ENCODE measurements at regions not wholly inside any gene's neighbourhood (a gene's known extent, or its start where the extent isn't known, plus 50 kb on each side); places are given as distances from the start of the nearest gene placed in this dataset.

- Histone ChIP-seq H3K4me1 (ENCODE audit: control insufficient read depth in 2 of 2, insufficient read depth in 2 of 2, low read length in 2 of 2) (no peaks in the 10 kb centered on the region), H3K4me3 (ENCODE audit: control extremely low read depth in 1 of 5, extremely low read depth in 1 of 5, insufficient read depth in 1 of 5, low read depth in 2 of 5, low read length in 4 of 5) (no peak overlapping the region), H2AFZ (ENCODE audit: insufficient read depth, low read depth, low read length, poor library complexity, severe bottlenecking) (no peak overlapping the region), H4K20me1 (ENCODE audit: control insufficient read depth, insufficient read depth, low read length, poor library complexity, severe bottlenecking) (no peaks in the 10 kb centered on the region), H3K9ac (ENCODE audit: low read length) (no peak overlapping the region), H3K27me3 (replicated peaks in 1 of 4; ENCODE audit: control extremely low read depth in 1 of 4, control insufficient read depth in 3 of 4, insufficient read depth in 4 of 4, low read length in 3 of 4) (no peaks in the 10 kb centered on the region), H3K4me2 (replicated peaks; ENCODE audit: low read depth, low read length, poor library complexity, severe bottlenecking) (no peak overlapping the region), H3K9me3 (ENCODE audit: control extremely low read depth in 1 of 3, control insufficient read depth in 2 of 3, insufficient read depth in 1 of 3, low read length in 2 of 3) (no peaks in the 10 kb centered on the region), H3K36me3 (replicated peaks in 1 of 2; ENCODE audit: control extremely low read depth in 1 of 2, control insufficient read depth in 1 of 2, extremely low read depth in 1 of 2, insufficient read depth in 2 of 2, low read length in 1 of 2) (no peaks in the 10 kb centered on the region), H3K79me2 (ENCODE audit: control insufficient read depth, insufficient read depth, low read length) (no peaks in the 10 kb centered on the region), H3K27ac (ENCODE audit: low read length in 2 of 2) (no peak overlapping the region)
- intact Hi-C loops (cut with micrococcal nuclease) = no loop called here
- TF ChIP-seq CTCF (IDR thresholded peaks at IDR 0.05) (no peak), EZH2 (IDR thresholded peaks at IDR 0.05; ENCODE audit: borderline replicate concordance, insufficient read depth, low read depth, low read length, poor library complexity, severe bottlenecking) (no peak)
- DNase-seq (no peak), ATAC-seq (ENCODE audit: low read depth) (no peak)
- WGBS (ENCODE audit: insufficient coverage) = no CpG with 5 or more reads among the region's 2 CpGs
- Mint-ChIP-seq H3K9me3 (ENCODE audit: insufficient read depth) (no peaks in the 10 kb centered on the region), H3K27ac (no peak overlapping the region), H3K4me3 (no peak overlapping the region), H3K27me3 (no peaks in the 10 kb centered on the region), H3K4me1 (no peaks in the 10 kb centered on the region)
- POLR2A ChIA-PET = no interaction called here
- CTCF ChIA-PET = no interaction called here
Measured at GRCh38 chr18:3340682-3341097, 78.8 kb downstream of the MYL12B start.

GRCh38 chr18:3342628-3343027 is 80.7 kb downstream of the MYL12B start:
- ChIA-PET POLR2A (no interaction called here), CTCF (interaction anchor here (1.5 kb wide), 1 partner anchor 46 kb away, joined by 3 read pairs; no protein-coding TSS in a partner anchor)
- Histone ChIP-seq H3K4me3 (ENCODE audit: control extremely low read depth in 1 of 5, extremely low read depth in 1 of 5, insufficient read depth in 1 of 5, low read depth in 2 of 5, low read length in 4 of 5) (no peak overlapping the region), H3K36me3 (replicated peaks in 1 of 2; ENCODE audit: control extremely low read depth in 1 of 2, control insufficient read depth in 1 of 2, extremely low read depth in 1 of 2, insufficient read depth in 2 of 2, low read length in 1 of 2) (no peaks in the 10 kb centered on the region), H2AFZ (ENCODE audit: insufficient read depth, low read depth, low read length, poor library complexity, severe bottlenecking) (no peak overlapping the region), H3K27ac (ENCODE audit: low read length in 2 of 2) (no peak overlapping the region), H3K27me3 (replicated peaks in 1 of 4; ENCODE audit: control extremely low read depth in 1 of 4, control insufficient read depth in 3 of 4, insufficient read depth in 4 of 4, low read length in 3 of 4) (no peaks in the 10 kb centered on the region), H3K4me1 (ENCODE audit: control insufficient read depth in 2 of 2, insufficient read depth in 2 of 2, low read length in 2 of 2) (no peaks in the 10 kb centered on the region), H3K9ac (ENCODE audit: low read length) (no peak overlapping the region), H3K9me3 (ENCODE audit: control extremely low read depth in 1 of 3, control insufficient read depth in 2 of 3, insufficient read depth in 1 of 3, low read length in 2 of 3) (no peaks in the 10 kb centered on the region), H4K20me1 (ENCODE audit: control insufficient read depth, insufficient read depth, low read length, poor library complexity, severe bottlenecking) (no peaks in the 10 kb centered on the region), H3K79me2 (ENCODE audit: control insufficient read depth, insufficient read depth, low read length) (no peaks in the 10 kb centered on the region), H3K4me2 (replicated peaks; ENCODE audit: low read depth, low read length, poor library complexity, severe bottlenecking) (no peak overlapping the region)
- Mint-ChIP-seq H3K27ac (no peak overlapping the region), H3K4me3 (no peak overlapping the region), H3K4me1 (no peaks in the 10 kb centered on the region), H3K27me3 (peaks cover 4% of the 10 kb centered on the region), H3K9me3 (ENCODE audit: insufficient read depth) (no peaks in the 10 kb centered on the region)
- DNase-seq (no peak), ATAC-seq (ENCODE audit: low read depth) (no peak)
- TF ChIP-seq CTCF (IDR thresholded peaks at IDR 0.05) = no peak
- TF ChIP-seq EZH2 (IDR thresholded peaks at IDR 0.05; ENCODE audit: borderline replicate concordance, insufficient read depth, low read depth, low read length, poor library complexity, severe bottlenecking) = no peak
- intact Hi-C loops (cut with micrococcal nuclease) = no loop called here
- WGBS (ENCODE audit: insufficient coverage) = 96% methylated on average over 4 of the region's 5 CpGs

Measured in B cell (primary cell).